Tibial artery (tissue), 4 donors: ENCODE measurements at regions not wholly inside any gene's neighbourhood (a gene's known extent, or its start where the extent isn't known, plus 50 kb on each side); places are given as distances from the start of the nearest gene placed in this dataset.
A peak's percentile ranks its signal among the peaks of the same experiment; 100 is the strongest.

ENCODE experiments used
- DNase-seq, 2 donors: peaks; one replicate each; pipeline ENCODE4 v3.0.0-alpha.2; 2019
- H3K27ac ChIP-seq, 2 donors: fragments of 200-600 bp; sonication (generic) in 1 of 2; 1 replicate in 1 of 2; 2 replicates in 1 of 2; pipeline ENCODE4 v1.5.1; 2018 to 2019; ENCODE audit warnings: mild to moderate bottlenecking in 1 of 2
- H3K27me3 ChIP-seq, 2 donors: fragments of 200-600 bp; sonication (generic) in 1 of 2; one replicate each; pipeline versions ENCODE4 v1.5.1 to v1.6.0; 2016 to 2019
- H3K36me3 ChIP-seq, 3 donors: fragments of 200-600 bp; sonication (generic) in 2 of 3; one replicate each; pipeline ENCODE4 v1.5.1; 2016 to 2019; ENCODE audit warnings: mild to moderate bottlenecking in 2 of 3
- H3K4me1 ChIP-seq, 4 donors: fragments of 200-600 bp; sonication (generic) in 2 of 4; 1 replicate in 3 of 4; 2 replicates in 1 of 4; pipeline ENCODE4 v1.5.1; 2016 to 2019
- H3K4me3 ChIP-seq, 2 donors: fragments of 200-600 bp; sonication (generic) in 1 of 2; 1 replicate in 1 of 2; 2 replicates in 1 of 2; pipeline ENCODE4 v1.5.1; 2018 to 2019; ENCODE audit warnings: mild to moderate bottlenecking in 2 of 2
- H3K9me3 ChIP-seq, 3 donors: fragments of 200-600 bp; sonication (generic) in 1 of 3; one replicate each; pipeline ENCODE4 v1.5.1; 2016 to 2019
- CTCF ChIP-seq, 2 experiments: fragments of 200-600 bp in 1 of 2; fragments of 450-650 bp in 1 of 2; IDR thresholded peaks; one replicate each; pipeline ENCODE4 v1.5.1; 2017 to 2019; ENCODE audit warnings: antibody characterized with exemption in 2 of 2, mild to moderate bottlenecking in 1 of 2, moderate library complexity in 1 of 2
- intact Hi-C: fragments of 100-400 bp; cut with DNase I; formaldehyde crosslinking; loops from one replicate; pipeline ENCODE4 v1.15.0; 2023; ENCODE audit warnings: low total_unique reads

- Histone ChIP-seq H3K27me3 (no peaks in the 10 kb centered on the region), H3K9me3 (no peaks in the 10 kb centered on the region), H3K27ac (peak overlapping the region; percentile 55 to 74), H3K4me1 (peaks cover 0 to 49% (median 29%) of the 10 kb centered on the region in 4 donors), H3K36me3 (no peaks in the 10 kb centered on the region), H3K4me3 (peak overlapping the region in 1 of 2 donors; percentile 20)
- intact Hi-C loops = loop anchor here (5.0 to 10.0 kb wide), 3 partner anchors 112 to 795 kb away; partner anchors contain the start of gene CDC42BPA
- TF ChIP-seq CTCF (IDR thresholded peaks at IDR 0.05) = no peak
- DNase-seq = no peak
Observed at GRCh38 chr1:227429447-227430359, 111.4 kb upstream of the CDC42BPA start.

- intact Hi-C loops = no loop called here
- DNase-seq = no peak
- Histone ChIP-seq H3K36me3 (no peaks in the 10 kb centered on the region), H3K9me3 (no peaks in the 10 kb centered on the region), H3K4me1 (peaks cover 0 to 49% (median 29%) of the 10 kb centered on the region in 4 donors), H3K27me3 (no peaks in the 10 kb centered on the region), H3K27ac (peak overlapping the region; percentile 55 to 74), H3K4me3 (peak overlapping the region; percentile 1 to 20)
- TF ChIP-seq CTCF (IDR thresholded peaks at IDR 0.05) = no peak
Observed at GRCh38 chr1:227428803-227429202, 110.5 kb upstream of the CDC42BPA start.

GRCh38 chr1:227427411-227427810 is 109.1 kb upstream of the CDC42BPA start:
- no peak for DNase-seq
- Histone ChIP-seq H3K4me3 (no peak overlapping the region), H3K27me3 (no peaks in the 10 kb centered on the region), H3K27ac (no peak overlapping the region), H3K9me3 (no peaks in the 10 kb centered on the region), H3K36me3 (no peaks in the 10 kb centered on the region), H3K4me1 (peaks cover 0 to 43% (median 28%) of the 10 kb centered on the region in 4 donors)
- intact Hi-C loops = no loop called here
- no peak for TF ChIP-seq CTCF (IDR thresholded peaks at IDR 0.05)

DNA sequence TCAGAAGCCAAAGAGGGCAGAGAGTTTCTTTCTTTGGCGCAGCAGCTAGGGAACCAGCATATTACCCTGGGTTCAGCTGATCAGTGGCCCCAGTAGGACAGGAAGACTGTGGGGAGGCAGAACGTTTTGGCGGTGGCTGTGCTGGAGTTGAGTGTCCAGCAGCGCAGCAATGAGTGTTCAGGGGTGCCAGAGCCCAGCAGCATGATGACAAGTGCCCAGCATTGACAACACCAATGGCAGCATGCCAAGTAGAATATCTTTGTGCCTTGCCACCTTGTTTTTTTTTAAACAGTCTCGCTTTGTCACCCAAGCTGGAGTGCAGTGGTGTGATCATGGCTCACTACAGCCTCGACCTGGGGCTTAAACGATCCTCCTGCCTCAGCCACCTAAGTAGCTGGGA is 106.7 kb upstream of the CDC42BPA start:
- no peak for DNase-seq
- Histone ChIP-seq H3K4me1 (peaks cover 0 to 25% (median 15%) of the 10 kb centered on the region in 4 donors), H3K9me3 (no peaks in the 10 kb centered on the region), H3K4me3 (no peak overlapping the region), H3K36me3 (no peaks in the 10 kb centered on the region), H3K27me3 (no peaks in the 10 kb centered on the region), H3K27ac (no peak overlapping the region)
- no peak for TF ChIP-seq CTCF (IDR thresholded peaks at IDR 0.05)
- intact Hi-C loops = no loop called here

DNA sequence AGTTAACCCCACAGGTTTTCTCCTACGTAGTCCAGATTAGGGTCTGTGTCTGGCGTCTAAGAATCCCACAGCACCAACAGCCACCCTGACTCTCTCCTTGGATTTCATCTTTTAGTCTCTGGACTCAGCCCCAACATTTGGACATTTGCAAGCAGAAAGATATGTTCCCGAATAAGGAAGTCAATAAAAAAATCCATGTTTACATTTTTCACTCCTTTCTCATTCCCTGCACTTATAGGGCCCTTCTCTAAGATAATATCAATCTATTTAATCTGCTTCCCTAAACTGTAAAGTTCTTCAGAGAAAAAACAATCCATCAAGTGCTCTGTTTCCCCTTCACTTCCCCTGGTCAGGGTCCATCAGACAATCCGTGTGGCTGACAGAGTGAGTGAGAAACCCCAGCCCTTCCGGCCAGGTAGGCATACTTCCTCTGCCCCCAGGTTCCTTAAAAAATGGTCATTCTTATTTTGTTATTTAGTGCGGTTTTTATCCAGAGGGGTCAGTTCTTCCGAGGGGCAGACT is 105.9 kb upstream of the CDC42BPA start:
- Histone ChIP-seq H3K27ac (peak overlapping the region in 1 of 2 donors; percentile 8), H3K4me3 (no peak overlapping the region), H3K4me1 (peaks cover 0 to 18% (median 8%) of the 10 kb centered on the region in 4 donors), H3K27me3 (no peaks in the 10 kb centered on the region), H3K9me3 (no peaks in the 10 kb centered on the region), H3K36me3 (no peaks in the 10 kb centered on the region)
- no peak for TF ChIP-seq CTCF (IDR thresholded peaks at IDR 0.05)
- DNase-seq = no peak
- intact Hi-C loops = no loop called here
